Natural killer cell (primary cell): ENCODE measurements at regions not wholly inside any gene's neighbourhood (a gene's known extent, or its start where the extent isn't known, plus 50 kb on each side); places are given as distances from the start of the nearest gene placed in this dataset.

ENCODE experiments used
- ATAC-seq, 3 donors: fragments of 150-1000 bp in 2 of 3; fragments of 200-7000 bp in 1 of 3; cut with Tn5 transposase; 1 replicate in 1 of 3; 2 replicates in 2 of 3; pipeline ENCODE4 v1.10.0; 2021; ENCODE audit warnings: mild to moderate bottlenecking in 2 of 3, moderate library complexity in 2 of 3
- DNase-seq, 2 donors: peaks; one replicate each; pipeline versions ENCODE4 v3.0.0 to v3.0.0-alpha.2; 2013 to 2021; ENCODE audit warnings: mixed read lengths in 1 of 2
- H3K27ac ChIP-seq: one replicate; pipeline ENCODE4 v1.5.1; 2013; ENCODE audit warnings: mild to moderate bottlenecking, low read length
- H3K27me3 ChIP-seq: one replicate; pipeline ENCODE4 v1.6.1; 2013; ENCODE audit warnings: low read length; ENCODE audit not compliant: control insufficient read depth, insufficient read depth
- H3K36me3 ChIP-seq: one replicate; pipeline ENCODE4 v1.6.1; 2013; ENCODE audit warnings: low read length; ENCODE audit not compliant: control insufficient read depth, insufficient read depth
- H3K4me1 ChIP-seq: one replicate; pipeline ENCODE4 v1.6.1; 2013; ENCODE audit warnings: low read length; ENCODE audit not compliant: control insufficient read depth, insufficient read depth
- H3K4me3 ChIP-seq: one replicate; pipeline ENCODE4 v1.5.1; 2013; ENCODE audit warnings: low read length
- H3K9me3 ChIP-seq: one replicate; pipeline ENCODE4 v1.6.1; 2013; ENCODE audit warnings: low read length; ENCODE audit not compliant: control insufficient read depth, insufficient read depth
- H3K27ac Mint-ChIP-seq, 2 donors: one replicate each; pipeline ENCODE4 v1.8.0; 2022; ENCODE audit warnings: mild to moderate bottlenecking in 2 of 2, mixed read lengths in 2 of 2, moderate library complexity in 1 of 2
- H3K27me3 Mint-ChIP-seq, 2 donors: one replicate each; pipeline ENCODE4 v1.8.0; 2022; ENCODE audit warnings: low read depth in 2 of 2, mixed read lengths in 2 of 2
- H3K36me3 Mint-ChIP-seq: one replicate; pipeline ENCODE4 v1.8.0; 2022; ENCODE audit warnings: mixed read lengths
- H3K4me1 Mint-ChIP-seq, 2 donors: one replicate each; pipeline ENCODE4 v1.8.0; 2022; ENCODE audit warnings: mixed read lengths in 2 of 2
- H3K4me3 Mint-ChIP-seq: one replicate; pipeline ENCODE4 v1.8.0; 2022; ENCODE audit warnings: mild to moderate bottlenecking, moderate library complexity, mixed read lengths
- H3K9me3 Mint-ChIP-seq, 2 donors: one replicate each; pipeline ENCODE4 v1.8.0; 2022; ENCODE audit warnings: mixed read lengths in 2 of 2
- WGBS: methylation state at CpG from one replicate; pipeline ENCODE4 v1.1.7; 2013; ENCODE audit warnings: missing lambda C conversion rate; ENCODE audit not compliant: insufficient coverage; 5-methylcytosine and 5-hydroxymethylcytosine counted together
- intact Hi-C: fragments of 100-400 bp; cut with micrococcal nuclease; formaldehyde crosslinking; loops from one replicate; pipeline ENCODE4 v1.14.2; 2022
- TF ChIP-seq, protein P1 (sequence below): fragments of 200-600 bp; IDR thresholded peaks from one replicate; pipeline ENCODE4 v1.8.0; 2022; ENCODE audit warnings: antibody characterized with exemption

DNA sequence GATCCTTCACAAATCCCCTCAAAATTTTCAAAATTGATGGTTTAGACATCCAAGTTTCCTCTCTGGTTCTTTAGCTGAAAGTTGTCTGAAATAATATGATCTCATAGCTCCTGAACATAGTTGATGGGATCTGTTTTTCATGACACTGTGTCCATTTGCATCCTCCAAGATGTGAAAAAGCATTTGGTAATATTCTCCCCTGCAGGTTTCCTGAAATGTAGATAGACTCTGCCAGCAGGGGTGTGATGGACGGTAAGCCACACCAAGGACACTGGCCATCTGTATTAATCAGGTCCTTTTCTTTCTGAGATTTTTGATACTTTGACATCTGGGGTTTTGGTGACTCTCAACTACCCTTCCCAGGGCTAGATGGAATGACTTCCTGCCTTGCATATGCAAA is 79.6 kb upstream of the GRB10 start:
- no peak for ATAC-seq
- intact Hi-C loops, result no loop called here
- Histone ChIP-seq H3K27me3 (no peaks in the 10 kb centered on the region), H3K27ac (no peak overlapping the region), H3K4me1 (no peaks in the 10 kb centered on the region), H3K9me3 (no peaks in the 10 kb centered on the region), H3K36me3 (no peaks in the 10 kb centered on the region), H3K4me3 (no peak overlapping the region)
- no peak for DNase-seq
- Mint-ChIP-seq H3K36me3 (no peaks in the 10 kb centered on the region), H3K4me1 (peaks cover 5 to 8% of the 10 kb centered on the region in 2 donors), H3K27ac (no peak overlapping the region), H3K9me3 (no peaks in the 10 kb centered on the region), H3K27me3 (peaks cover 3 to 9% of the 10 kb centered on the region in 2 donors), H3K4me3 (no peak overlapping the region)
- 87% methylated on average over 1 of the region's 1 CpG for WGBS
- TF ChIP-seq, protein P1, sequence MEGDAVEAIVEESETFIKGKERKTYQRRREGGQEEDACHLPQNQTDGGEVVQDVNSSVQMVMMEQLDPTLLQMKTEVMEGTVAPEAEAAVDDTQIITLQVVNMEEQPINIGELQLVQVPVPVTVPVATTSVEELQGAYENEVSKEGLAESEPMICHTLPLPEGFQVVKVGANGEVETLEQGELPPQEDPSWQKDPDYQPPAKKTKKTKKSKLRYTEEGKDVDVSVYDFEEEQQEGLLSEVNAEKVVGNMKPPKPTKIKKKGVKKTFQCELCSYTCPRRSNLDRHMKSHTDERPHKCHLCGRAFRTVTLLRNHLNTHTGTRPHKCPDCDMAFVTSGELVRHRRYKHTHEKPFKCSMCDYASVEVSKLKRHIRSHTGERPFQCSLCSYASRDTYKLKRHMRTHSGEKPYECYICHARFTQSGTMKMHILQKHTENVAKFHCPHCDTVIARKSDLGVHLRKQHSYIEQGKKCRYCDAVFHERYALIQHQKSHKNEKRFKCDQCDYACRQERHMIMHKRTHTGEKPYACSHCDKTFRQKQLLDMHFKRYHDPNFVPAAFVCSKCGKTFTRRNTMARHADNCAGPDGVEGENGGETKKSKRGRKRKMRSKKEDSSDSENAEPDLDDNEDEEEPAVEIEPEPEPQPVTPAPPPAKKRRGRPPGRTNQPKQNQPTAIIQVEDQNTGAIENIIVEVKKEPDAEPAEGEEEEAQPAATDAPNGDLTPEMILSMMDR, result no peak

DNA sequence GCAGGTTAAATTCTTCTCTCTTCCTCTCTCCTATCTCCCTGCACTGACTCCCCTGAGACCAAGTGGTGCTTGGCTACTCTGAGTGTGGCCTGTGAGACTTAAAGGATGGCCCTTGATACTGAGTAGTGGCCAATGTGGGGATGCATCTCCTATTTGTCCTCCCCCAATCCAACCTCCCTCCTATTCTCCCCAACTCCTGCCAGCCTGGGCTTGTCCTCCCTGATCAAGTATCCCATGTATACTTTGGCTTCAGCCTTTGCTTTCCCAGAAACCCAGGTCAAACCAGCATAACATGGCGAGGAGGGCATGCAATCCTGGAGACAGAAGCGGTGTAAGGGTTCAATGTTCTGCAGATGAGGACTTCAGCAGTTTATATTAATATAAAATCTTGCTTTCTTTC is 77.9 kb upstream of the GRB10 start:
- Histone ChIP-seq H3K27me3 (no peaks in the 10 kb centered on the region), H3K4me3 (no peak overlapping the region), H3K27ac (no peak overlapping the region), H3K4me1 (no peaks in the 10 kb centered on the region), H3K9me3 (no peaks in the 10 kb centered on the region), H3K36me3 (no peaks in the 10 kb centered on the region)
- Mint-ChIP-seq H3K36me3 (no peaks in the 10 kb centered on the region), H3K9me3 (no peaks in the 10 kb centered on the region), H3K4me3 (no peak overlapping the region), H3K27ac (no peak overlapping the region), H3K4me1 (peaks cover 5 to 8% of the 10 kb centered on the region in 2 donors), H3K27me3 (peaks cover 3 to 9% of the 10 kb centered on the region in 2 donors)
- no peak for DNase-seq
- TF ChIP-seq, protein P1, result no peak
- ATAC-seq, result no peak
- intact Hi-C loops, result no loop called here
- WGBS, result no CpG with 5 or more reads among the region's 2 CpGs

DNA sequence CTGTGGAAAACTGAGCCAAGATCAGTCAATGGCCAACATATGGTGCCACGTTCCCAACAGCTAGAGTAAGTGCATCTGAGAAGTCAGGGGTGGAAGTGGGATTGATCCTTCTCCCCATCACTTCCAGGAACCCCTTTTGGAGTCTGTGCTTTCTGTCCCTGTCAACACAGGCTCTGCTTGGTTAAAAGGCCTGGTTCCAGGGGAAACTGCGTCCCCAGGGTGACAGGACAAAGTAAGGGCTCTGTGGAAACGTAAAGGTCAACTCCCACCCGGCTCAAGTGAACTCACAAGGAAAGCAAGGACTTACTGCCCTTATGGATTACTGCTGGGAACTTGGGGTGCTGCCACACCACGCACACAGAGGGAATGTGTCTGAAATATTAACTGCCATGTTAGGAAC is 77.5 kb upstream of the GRB10 start:
- H3K9me3 ChIP-seq, result no peaks in the 10 kb centered on the region
- H3K27me3 ChIP-seq, result no peaks in the 10 kb centered on the region
- no peak overlapping the region for H3K4me3 Mint-ChIP-seq
- no peak for DNase-seq
- TF ChIP-seq, protein P1, result no peak
- peaks cover 5 to 8% of the 10 kb centered on the region in 2 donors for H3K4me1 Mint-ChIP-seq
- no peaks in the 10 kb centered on the region for H3K36me3 ChIP-seq
- no peaks in the 10 kb centered on the region for H3K4me1 ChIP-seq
- 85% methylated on average over 5 of the region's 5 CpGs for WGBS
- H3K27ac ChIP-seq, result no peak overlapping the region
- no peak for ATAC-seq
- H3K27ac Mint-ChIP-seq, result no peak overlapping the region
- intact Hi-C loops, result no loop called here
- no peak overlapping the region for H3K4me3 ChIP-seq
- H3K9me3 Mint-ChIP-seq, result no peaks in the 10 kb centered on the region
- no peaks in the 10 kb centered on the region for H3K36me3 Mint-ChIP-seq
- peaks cover 3 to 9% of the 10 kb centered on the region in 2 donors for H3K27me3 Mint-ChIP-seq

DNA sequence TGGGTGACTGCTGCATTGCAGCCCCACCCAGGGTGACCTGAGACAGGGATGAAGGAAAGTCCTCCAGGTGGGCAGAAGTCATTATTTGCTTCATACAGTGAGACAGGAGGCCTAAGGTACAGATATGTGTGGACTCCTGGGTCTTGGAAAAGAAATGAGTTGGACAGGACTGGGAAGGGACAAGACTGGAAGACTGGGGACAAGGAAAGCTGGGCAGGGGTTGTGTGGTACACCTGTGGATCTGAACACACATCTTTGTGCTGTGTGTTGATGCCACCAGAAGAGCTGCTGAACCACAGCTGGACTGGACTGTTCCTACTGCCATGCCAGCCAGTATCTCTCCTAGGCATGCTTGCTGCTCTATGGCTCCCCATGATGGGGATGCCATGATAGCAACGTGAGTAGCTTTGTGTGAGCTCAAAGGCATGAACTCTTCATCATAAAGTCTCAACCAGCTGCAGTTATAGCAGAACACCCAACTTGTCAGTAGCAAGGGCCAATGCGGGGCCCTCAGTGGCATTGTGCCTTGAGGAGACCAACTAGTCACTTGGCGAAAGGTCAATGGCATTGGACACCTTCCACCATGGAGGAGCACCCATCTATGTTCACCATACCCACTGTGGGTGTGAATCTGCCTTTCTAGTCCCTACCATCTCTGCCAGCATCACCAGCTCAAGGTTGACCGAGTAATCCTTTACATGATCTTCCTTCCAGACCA is 76.0 kb upstream of the GRB10 start:
- Mint-ChIP-seq H3K36me3 (no peaks in the 10 kb centered on the region), H3K4me1 (peaks cover 5 to 8% of the 10 kb centered on the region in 2 donors), H3K9me3 (no peaks in the 10 kb centered on the region), H3K27me3 (peaks cover 3 to 9% of the 10 kb centered on the region in 2 donors), H3K4me3 (no peak overlapping the region), H3K27ac (no peak overlapping the region)
- Histone ChIP-seq H3K4me1 (no peaks in the 10 kb centered on the region), H3K27me3 (no peaks in the 10 kb centered on the region), H3K36me3 (no peaks in the 10 kb centered on the region), H3K27ac (no peak overlapping the region), H3K4me3 (no peak overlapping the region), H3K9me3 (no peaks in the 10 kb centered on the region)
- TF ChIP-seq, protein P1, result no peak
- ATAC-seq (no peak), DNase-seq (no peak)
- 92% methylated on average over 4 of the region's 4 CpGs for WGBS
- intact Hi-C loops, result no loop called here
